Fibroblast of skin of right biceps (primary cell): ENCODE measurements at regions not wholly inside any gene's neighbourhood (a gene's known extent, or its start where the extent isn't known, plus 50 kb on each side); places are given as distances from the start of the nearest gene placed in this dataset.

Experiments used
- DNase-seq: peaks from one replicate; pipeline ENCODE4 v3.0.0-alpha.2; 2013

DNA sequence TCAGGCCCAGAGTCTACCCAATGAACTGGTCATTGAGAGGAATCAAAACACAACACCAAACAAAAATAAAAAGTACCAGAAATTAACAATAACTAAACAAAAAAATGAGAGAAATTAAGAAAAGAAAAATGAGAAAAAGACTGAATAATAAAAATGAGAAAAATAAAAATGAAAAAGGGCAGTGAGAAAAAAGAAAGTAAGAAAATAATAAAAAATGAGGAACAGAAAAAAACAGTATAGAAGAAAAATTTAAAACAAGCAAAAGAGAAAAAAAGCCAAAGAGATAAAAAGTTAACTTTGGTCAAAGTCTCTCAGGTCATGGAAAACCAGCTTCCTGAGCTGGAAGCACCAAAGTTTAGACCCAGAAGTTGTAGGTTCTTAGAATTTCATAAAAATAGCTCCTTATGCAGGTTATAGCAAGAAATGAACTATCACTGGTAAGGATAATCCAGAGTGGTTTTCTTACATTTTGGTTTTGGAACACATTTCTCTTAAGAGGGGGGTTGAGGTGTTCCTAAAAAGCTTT lies 51.0 kb upstream of the WDR17 start:
- no peak for DNase-seq
